ENCODE measurements at regions not wholly inside any gene's neighbourhood (a gene's known extent, or its start where the extent isn't known, plus 50 kb on each side); places are given as distances from the start of the nearest gene placed in this dataset.

- WGBS: 70% methylated on average over 4 of the region's 4 CpGs
- Histone ChIP-seq H3K9me3 (ENCODE audit: control insufficient read depth in 4 of 4, low read length in 3 of 4) (no peaks in the 10 kb centered on the region), H3K4me3 (ENCODE audit: low read depth in 1 of 3, low read length in 3 of 3) (no peak overlapping the region), H3K9ac (ENCODE audit: low read depth in 1 of 2, low read length in 2 of 2) (no peak overlapping the region), H3K27me3 (ENCODE audit: control insufficient read depth in 4 of 4, insufficient read depth in 4 of 4, low read length in 3 of 4) (no peaks in the 10 kb centered on the region), H3K27ac (ENCODE audit: low read depth in 1 of 2, low read length in 2 of 2) (no peak overlapping the region), H3K4me1 (ENCODE audit: control insufficient read depth in 4 of 4, insufficient read depth in 4 of 4, low read length in 3 of 4) (no peaks in the 10 kb centered on the region), H3K36me3 (ENCODE audit: control insufficient read depth in 4 of 4, insufficient read depth in 3 of 4, low read depth in 1 of 4, low read length in 3 of 4) (no peaks in the 10 kb centered on the region)
- DNase-seq (ENCODE audit: low spot score): no peak
- TF ChIP-seq TAF1 (conservative IDR thresholded peaks at IDR 0.05) (no peak), HNF4A (conservative IDR thresholded peaks at IDR 0.05) (no peak), YY1 (IDR thresholded peaks at IDR 0.05) (no peak), JUND (IDR thresholded peaks at IDR 0.05) (no peak), EGR1 (IDR thresholded peaks at IDR 0.05; ENCODE audit: low read depth in 2 of 2) (no peak), HNF4G (IDR thresholded peaks at IDR 0.05) (no peak), GABPA (IDR thresholded peaks at IDR 0.05 in 1 of 2, conservative IDR thresholded peaks at IDR 0.05 in 1 of 2) (no peak), RXRA (IDR thresholded peaks at IDR 0.05) (no peak), ZBTB33 (IDR thresholded peaks at IDR 0.05) (no peak), FOXA2 (IDR thresholded peaks at IDR 0.05) (no peak), NR2F2 (IDR thresholded peaks at IDR 0.05) (no peak), RAD21 (IDR thresholded peaks at IDR 0.05) (no peak)
- TF ChIP-seq, protein P1, sequence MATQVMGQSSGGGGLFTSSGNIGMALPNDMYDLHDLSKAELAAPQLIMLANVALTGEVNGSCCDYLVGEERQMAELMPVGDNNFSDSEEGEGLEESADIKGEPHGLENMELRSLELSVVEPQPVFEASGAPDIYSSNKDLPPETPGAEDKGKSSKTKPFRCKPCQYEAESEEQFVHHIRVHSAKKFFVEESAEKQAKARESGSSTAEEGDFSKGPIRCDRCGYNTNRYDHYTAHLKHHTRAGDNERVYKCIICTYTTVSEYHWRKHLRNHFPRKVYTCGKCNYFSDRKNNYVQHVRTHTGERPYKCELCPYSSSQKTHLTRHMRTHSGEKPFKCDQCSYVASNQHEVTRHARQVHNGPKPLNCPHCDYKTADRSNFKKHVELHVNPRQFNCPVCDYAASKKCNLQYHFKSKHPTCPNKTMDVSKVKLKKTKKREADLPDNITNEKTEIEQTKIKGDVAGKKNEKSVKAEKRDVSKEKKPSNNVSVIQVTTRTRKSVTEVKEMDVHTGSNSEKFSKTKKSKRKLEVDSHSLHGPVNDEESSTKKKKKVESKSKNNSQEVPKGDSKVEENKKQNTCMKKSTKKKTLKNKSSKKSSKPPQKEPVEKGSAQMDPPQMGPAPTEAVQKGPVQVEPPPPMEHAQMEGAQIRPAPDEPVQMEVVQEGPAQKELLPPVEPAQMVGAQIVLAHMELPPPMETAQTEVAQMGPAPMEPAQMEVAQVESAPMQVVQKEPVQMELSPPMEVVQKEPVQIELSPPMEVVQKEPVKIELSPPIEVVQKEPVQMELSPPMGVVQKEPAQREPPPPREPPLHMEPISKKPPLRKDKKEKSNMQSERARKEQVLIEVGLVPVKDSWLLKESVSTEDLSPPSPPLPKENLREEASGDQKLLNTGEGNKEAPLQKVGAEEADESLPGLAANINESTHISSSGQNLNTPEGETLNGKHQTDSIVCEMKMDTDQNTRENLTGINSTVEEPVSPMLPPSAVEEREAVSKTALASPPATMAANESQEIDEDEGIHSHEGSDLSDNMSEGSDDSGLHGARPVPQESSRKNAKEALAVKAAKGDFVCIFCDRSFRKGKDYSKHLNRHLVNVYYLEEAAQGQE (IDR thresholded peaks at IDR 0.05): no peak
- TF ChIP-seq, protein P2, sequence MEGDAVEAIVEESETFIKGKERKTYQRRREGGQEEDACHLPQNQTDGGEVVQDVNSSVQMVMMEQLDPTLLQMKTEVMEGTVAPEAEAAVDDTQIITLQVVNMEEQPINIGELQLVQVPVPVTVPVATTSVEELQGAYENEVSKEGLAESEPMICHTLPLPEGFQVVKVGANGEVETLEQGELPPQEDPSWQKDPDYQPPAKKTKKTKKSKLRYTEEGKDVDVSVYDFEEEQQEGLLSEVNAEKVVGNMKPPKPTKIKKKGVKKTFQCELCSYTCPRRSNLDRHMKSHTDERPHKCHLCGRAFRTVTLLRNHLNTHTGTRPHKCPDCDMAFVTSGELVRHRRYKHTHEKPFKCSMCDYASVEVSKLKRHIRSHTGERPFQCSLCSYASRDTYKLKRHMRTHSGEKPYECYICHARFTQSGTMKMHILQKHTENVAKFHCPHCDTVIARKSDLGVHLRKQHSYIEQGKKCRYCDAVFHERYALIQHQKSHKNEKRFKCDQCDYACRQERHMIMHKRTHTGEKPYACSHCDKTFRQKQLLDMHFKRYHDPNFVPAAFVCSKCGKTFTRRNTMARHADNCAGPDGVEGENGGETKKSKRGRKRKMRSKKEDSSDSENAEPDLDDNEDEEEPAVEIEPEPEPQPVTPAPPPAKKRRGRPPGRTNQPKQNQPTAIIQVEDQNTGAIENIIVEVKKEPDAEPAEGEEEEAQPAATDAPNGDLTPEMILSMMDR (IDR thresholded peaks at IDR 0.05; ENCODE audit: low read depth, low read length, missing input control): no peak
- TF ChIP-seq, protein P3, sequence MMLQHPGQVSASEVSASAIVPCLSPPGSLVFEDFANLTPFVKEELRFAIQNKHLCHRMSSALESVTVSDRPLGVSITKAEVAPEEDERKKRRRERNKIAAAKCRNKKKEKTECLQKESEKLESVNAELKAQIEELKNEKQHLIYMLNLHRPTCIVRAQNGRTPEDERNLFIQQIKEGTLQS (IDR thresholded peaks at IDR 0.05): no peak
- TF ChIP-seq, protein P4, sequence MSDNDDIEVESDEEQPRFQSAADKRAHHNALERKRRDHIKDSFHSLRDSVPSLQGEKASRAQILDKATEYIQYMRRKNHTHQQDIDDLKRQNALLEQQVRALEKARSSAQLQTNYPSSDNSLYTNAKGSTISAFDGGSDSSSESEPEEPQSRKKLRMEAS (IDR thresholded peaks at IDR 0.05): no peak
Observed at GRCh38 chr1:244246334-244246733, 195.3 kb downstream of the ZBTB18 start.

DNA sequence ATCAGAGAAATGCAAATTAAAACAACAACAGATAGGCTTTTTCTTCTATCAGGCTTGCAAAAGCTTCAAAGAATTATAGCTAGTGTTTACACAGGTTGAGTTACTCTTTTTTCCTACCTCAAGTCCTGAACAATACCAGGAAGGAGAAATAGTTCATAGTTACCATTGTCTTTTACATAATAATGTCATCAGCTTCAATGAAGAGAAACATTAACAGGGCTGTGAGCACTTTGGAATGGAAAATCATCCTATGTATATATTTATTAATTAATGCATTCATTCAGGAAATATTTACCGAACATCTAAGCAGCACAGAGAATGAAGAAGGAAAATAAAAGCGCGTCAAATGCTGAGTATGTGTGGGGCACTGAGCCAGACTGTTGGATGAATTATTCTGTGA lies 197.3 kb downstream of the ZBTB18 start:
- H3K4me1 ChIP-seq (ENCODE audit: control insufficient read depth in 4 of 4, insufficient read depth in 4 of 4, low read length in 3 of 4): no peaks in the 10 kb centered on the region
- no peak overlapping the region for H3K27ac ChIP-seq (ENCODE audit: low read depth in 1 of 2, low read length in 2 of 2)
- TF ChIP-seq FOXA1 (IDR thresholded peaks at IDR 0.05) (no peak), YY1 (IDR thresholded peaks at IDR 0.05) (no peak), SP1 (IDR thresholded peaks at IDR 0.05) (no peak), RAD21 (IDR thresholded peaks at IDR 0.05) (no peak), EGR1 (IDR thresholded peaks at IDR 0.05; ENCODE audit: low read depth in 2 of 2) (no peak)
- TF ChIP-seq, protein P3 (IDR thresholded peaks at IDR 0.05): no peak
- WGBS: 96% methylated on average over 3 of the region's 3 CpGs
- no peak for DNase-seq (ENCODE audit: low spot score)
- no peak overlapping the region for H3K4me3 ChIP-seq (ENCODE audit: low read depth in 1 of 3, low read length in 3 of 3)
- H3K36me3 ChIP-seq (ENCODE audit: control insufficient read depth in 4 of 4, insufficient read depth in 3 of 4, low read depth in 1 of 4, low read length in 3 of 4): no peaks in the 10 kb centered on the region
- H3K27me3 ChIP-seq (ENCODE audit: control insufficient read depth in 4 of 4, insufficient read depth in 4 of 4, low read length in 3 of 4): no peaks in the 10 kb centered on the region
- H3K9ac ChIP-seq (ENCODE audit: low read depth in 1 of 2, low read length in 2 of 2): no peak overlapping the region
- H3K9me3 ChIP-seq (ENCODE audit: control insufficient read depth in 4 of 4, low read length in 3 of 4): no peaks in the 10 kb centered on the region

All from liver (tissue), 8 donors.